HG02610 (cell line): ENCODE measurements at regions not wholly inside any gene's neighbourhood (a gene's known extent, or its start where the extent isn't known, plus 50 kb on each side); places are given as distances from the start of the nearest gene placed in this dataset.

Experiments used
- ATAC-seq: cut with Tn5 transposase; IDR thresholded peaks from one replicate; pipeline ENCODE4 v1.9.1; 2021; ENCODE audit warnings: mild to moderate bottlenecking, moderate library complexity; ENCODE audit not compliant: unreplicated experiment

GRCh38 chr9:78559449-78559885 is 262.5 kb downstream of the PSAT1 start:
- no peak for ATAC-seq

- ATAC-seq = no peak
Measured at GRCh38 chr9:78562021-78562420, 265.1 kb downstream of the PSAT1 start.

- no peak for ATAC-seq
Measured at GRCh38 chr9:78563269-78563668, 266.3 kb downstream of the PSAT1 start.

- ATAC-seq = no peak
Measured at GRCh38 chr9:78565481-78565880, 268.6 kb downstream of the PSAT1 start.

GRCh38 chr9:78566521-78566920 is 269.6 kb downstream of the PSAT1 start:
- ATAC-seq = no peak

- no peak for ATAC-seq
Measured at GRCh38 chr9:78566948-78567675, 270.2 kb downstream of the PSAT1 start.

GRCh38 chr9:78567693-78568092 is 270.8 kb downstream of the PSAT1 start:
- ATAC-seq = no peak

GRCh38 chr9:78568774-78569173 is 271.8 kb downstream of the PSAT1 start:
- no peak for ATAC-seq

GRCh38 chr9:78572266-78572665 is 275.3 kb downstream of the PSAT1 start:
- no peak for ATAC-seq

GRCh38 chr9:78573205-78573604 is 276.3 kb downstream of the PSAT1 start:
- ATAC-seq = no peak

GRCh38 chr9:78573669-78574068 is 276.7 kb downstream of the PSAT1 start:
- ATAC-seq = no peak

- ATAC-seq = no peak
Measured at GRCh38 chr9:78574354-78575045, 277.6 kb downstream of the PSAT1 start.

- no peak for ATAC-seq
Measured at GRCh38 chr9:78575081-78575480, 278.2 kb downstream of the PSAT1 start.

- no peak for ATAC-seq
Measured at GRCh38 chr9:78575771-78576170, 278.8 kb downstream of the PSAT1 start.

- no peak for ATAC-seq
Measured at GRCh38 chr9:78577156-78577906, 280.4 kb downstream of the PSAT1 start.

GRCh38 chr9:78578072-78578471 is 281.1 kb downstream of the PSAT1 start:
- ATAC-seq = no peak

- no peak for ATAC-seq
Measured at GRCh38 chr9:78582821-78583220, 285.9 kb downstream of the PSAT1 start.

GRCh38 chr9:78584589-78584988 is 287.7 kb downstream of the PSAT1 start:
- no peak for ATAC-seq

GRCh38 chr9:78585909-78586308 is 289.0 kb downstream of the PSAT1 start:
- no peak for ATAC-seq

- no peak for ATAC-seq
Measured at GRCh38 chr9:78590068-78590467, 293.1 kb downstream of the PSAT1 start.

GRCh38 chr9:78592811-78593210 is 295.9 kb downstream of the PSAT1 start:
- no peak for ATAC-seq
